ENCODE measurements at regions not wholly inside any gene's neighbourhood (a gene's known extent, or its start where the extent isn't known, plus 50 kb on each side); places are given as distances from the start of the nearest gene placed in this dataset.

- TF ChIP-seq CTCF (IDR thresholded peaks at IDR 0.05) (no peak), POLR2A (IDR thresholded peaks at IDR 0.05) (no peak)
Measured at GRCh38 chr20:54839224-54839623, 363.8 kb downstream of the DOK5 start.
